CD4-positive, alpha-beta T cell treated with Interleukin-2 at 100 ng/mL for 4 hours (primary cell): ENCODE measurements at regions not wholly inside any gene's neighbourhood (a gene's known extent, or its start where the extent isn't known, plus 50 kb on each side); places are given as distances from the start of the nearest gene placed in this dataset.

ENCODE experiments used
- DNase-seq: peaks from one replicate; pipeline ENCODE4 v3.0.0-alpha.2; 2020; ENCODE audit warnings: low spot score

- no peak for DNase-seq
Observed at GRCh38 chr20:58069207-58069606, 159.2 kb downstream of the ANKRD60 start.

DNA sequence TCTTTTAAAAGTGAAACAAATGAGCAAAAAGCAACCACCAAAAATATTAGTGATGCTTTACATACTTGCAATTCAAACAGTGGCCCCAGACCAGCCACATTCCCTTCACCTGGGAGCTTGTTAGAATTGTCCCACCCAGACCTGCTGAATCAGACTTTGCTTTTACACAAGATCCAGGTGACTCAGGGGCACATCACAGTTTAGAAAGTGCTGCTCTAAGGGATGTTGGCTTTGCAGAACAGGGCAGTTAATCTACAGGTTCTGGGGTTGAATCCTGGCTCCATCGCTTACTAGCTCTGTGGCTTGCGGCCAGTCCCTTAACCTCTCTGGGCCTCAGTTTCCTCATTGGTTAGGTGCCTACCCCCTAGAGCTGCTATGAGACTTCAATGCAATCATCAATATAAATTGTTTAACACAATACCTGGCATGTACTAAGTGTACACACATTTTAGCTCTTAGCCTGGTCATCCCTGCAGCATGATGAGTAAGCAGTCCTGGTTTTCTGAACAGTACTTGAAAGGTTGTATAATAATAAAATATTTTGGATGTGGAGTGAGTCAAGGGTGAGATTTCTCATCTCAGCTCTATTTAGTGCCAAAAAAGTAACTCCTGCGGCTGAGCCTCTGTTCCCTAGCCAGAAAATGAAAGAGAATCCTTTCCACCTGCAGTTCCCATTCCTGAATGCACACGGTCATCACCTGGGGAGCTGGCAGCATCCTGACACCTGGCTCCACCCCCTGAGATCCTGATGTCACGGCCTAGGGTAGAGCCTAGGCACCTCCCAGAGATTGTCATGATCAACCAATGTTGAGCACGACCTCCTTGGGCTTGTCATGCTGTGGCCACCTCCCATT is 162.7 kb downstream of the ANKRD60 start:
- DNase-seq, result no peak

GRCh38 chr20:58064411-58065010 is 163.9 kb downstream of the ANKRD60 start:
- no peak for DNase-seq

DNA sequence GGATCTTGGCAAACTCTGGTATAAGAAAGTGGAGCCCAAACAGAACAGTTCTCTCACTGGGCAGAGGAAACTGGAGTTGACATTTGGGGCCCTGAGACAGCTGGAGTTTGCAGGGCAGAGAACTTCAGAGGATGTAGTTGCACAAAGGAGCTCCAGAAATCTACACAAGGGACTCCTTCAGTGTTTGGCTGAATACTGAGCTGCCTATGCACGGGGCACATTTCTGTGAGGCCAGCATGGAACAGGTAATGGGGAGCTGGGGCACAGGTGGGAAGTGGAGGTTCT is 169.3 kb downstream of the ANKRD60 start:
- DNase-seq, result no peak

GRCh38 chr20:58058421-58059259 is 169.8 kb downstream of the ANKRD60 start:
- DNase-seq, result no peak

DNA sequence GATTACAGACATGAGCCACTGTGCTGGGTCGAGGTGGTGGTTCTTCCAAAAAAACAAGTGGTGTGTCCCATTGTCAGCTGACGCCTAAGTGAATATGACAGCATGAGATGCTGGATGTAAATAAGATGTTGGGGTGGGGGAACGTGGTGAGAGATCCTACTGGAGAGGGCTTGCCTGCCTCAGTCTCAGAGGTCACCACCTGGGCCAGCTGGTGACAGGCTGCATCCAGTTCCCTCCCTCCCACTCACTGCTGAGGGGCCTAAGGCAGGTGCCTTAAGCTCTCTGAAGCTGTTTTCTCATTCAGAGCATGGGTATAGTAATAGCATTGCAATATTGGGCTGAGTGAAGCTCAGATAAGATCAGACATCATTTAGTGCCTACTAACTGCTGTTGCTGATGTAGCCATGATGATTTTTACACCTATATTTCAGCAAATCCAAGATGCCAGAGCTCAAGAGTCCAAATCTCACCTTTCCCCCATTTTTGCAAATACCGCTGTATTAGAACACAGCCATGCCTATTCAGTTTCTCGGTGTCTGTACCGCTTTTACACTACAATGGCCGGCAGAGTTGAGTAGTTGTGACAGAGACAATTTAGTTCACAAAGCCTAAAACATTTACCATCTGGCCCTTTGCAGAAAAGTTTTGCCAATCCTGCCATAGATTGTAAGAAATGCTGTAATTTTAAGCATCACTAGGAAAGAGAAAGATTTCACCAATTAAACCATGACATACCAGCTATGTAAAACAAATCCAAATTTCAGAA is 171.3 kb downstream of the ANKRD60 start:
- DNase-seq, result no peak

DNA sequence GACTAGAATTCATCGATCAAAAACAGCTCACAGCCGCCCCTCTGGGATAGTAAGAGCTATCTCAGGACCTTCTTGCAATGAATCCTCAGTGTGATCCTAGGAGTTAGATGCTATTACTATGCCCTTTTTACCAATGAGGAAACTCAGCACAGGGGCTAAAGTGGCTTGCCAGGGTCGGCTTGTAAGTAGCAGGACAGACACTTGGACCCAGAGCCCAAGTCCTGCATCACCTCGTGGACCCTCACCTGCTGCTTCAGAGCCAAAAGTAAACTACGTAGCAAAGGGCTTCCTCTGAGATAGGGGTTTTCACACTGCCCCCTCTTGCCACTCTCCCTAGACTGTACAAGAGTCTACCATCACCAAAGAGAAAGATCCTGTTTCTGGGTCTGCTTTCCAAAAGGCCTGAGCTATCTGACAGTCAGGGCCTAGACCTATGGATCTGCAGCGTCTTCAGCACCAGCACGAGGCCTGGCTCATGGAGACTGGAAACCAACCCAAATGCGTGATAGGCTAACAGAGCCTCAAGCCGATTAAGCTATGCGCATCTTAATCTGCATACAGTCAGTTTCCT is 172.3 kb downstream of the ANKRD60 start:
- DNase-seq, result no peak

DNA sequence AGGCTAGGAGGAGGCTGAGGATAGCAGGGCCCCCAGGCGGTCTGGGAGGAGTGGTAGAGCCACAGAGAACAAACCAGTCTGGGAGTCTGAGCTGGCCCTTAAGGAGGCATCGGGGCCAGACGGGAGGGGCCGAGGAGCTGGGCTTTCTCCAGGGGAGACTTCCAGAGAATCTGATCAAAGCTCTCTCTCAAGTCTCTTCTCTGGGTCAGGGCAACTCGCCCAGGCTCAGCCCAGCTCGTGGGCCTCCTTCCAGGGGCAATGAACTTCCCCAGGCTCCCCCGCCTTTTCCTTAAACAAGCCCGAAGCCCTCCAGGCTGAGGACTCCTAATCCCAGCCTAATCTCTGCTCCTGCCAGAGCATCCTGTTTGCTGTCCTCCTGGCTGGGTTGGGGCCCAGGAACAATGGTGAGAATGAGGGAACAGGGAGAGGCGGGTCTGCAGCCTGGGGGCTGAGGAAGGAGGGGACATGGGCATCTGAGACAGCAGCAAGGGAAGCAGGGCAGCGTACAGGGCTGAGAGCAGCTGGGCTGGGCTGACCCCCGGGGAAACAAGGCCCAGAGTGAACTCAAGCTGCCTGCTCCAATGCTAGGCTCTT is 173.6 kb downstream of the ANKRD60 start:
- no peak for DNase-seq

GRCh38 chr20:58054082-58054779 is 174.2 kb downstream of the ANKRD60 start:
- DNase-seq, result no peak

DNA sequence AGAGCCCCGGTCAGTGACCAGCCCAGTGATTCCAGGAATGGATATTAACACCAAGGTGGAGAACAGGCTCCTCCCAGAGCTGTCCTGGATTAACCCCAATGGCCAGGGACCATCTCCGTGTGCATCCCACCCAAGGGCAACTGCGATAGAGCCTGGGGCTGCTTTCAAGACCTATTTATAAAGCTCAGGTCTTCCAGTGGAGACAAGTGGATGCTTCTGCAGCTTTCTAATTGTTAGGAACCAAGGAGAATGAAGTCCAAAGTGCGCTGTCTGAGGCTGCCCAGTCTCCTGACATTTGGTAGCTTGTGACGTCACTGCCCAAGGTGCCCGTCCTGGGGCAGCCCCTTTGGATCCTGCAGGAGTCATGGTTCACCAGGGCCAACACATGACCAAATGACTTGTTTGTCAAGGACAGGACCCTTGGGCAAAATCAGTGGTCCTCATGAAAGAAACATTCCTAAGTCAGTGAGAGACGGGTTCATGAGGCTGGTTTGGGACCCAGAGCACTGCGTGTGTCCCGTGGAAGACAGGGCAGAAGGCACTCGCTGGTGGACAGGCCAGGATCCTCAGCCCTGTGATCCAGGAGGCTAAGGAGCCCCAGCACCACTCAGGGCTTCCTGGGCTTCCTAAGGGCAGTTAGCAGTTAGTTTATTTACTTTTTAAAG is 174.9 kb downstream of the ANKRD60 start:
- no peak for DNase-seq

DNA sequence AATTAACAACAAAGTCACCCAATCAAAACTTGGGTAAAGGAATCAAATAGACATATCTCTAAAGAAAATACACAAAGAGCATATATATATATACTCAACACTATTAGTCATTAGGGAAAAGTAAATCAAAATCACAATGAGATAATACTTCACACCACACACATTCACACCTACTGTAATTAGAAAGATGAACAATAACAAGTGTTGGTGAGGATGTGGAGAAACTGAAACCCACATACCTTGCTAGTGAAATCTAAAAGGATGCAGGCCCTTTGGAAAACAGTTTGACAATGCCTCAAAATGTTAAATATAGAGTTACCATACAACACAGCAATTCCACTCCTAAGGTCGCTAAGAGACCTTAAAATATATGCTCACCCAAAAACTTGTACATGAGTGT is 177.1 kb downstream of the ANKRD60 start:
- no peak for DNase-seq

DNA sequence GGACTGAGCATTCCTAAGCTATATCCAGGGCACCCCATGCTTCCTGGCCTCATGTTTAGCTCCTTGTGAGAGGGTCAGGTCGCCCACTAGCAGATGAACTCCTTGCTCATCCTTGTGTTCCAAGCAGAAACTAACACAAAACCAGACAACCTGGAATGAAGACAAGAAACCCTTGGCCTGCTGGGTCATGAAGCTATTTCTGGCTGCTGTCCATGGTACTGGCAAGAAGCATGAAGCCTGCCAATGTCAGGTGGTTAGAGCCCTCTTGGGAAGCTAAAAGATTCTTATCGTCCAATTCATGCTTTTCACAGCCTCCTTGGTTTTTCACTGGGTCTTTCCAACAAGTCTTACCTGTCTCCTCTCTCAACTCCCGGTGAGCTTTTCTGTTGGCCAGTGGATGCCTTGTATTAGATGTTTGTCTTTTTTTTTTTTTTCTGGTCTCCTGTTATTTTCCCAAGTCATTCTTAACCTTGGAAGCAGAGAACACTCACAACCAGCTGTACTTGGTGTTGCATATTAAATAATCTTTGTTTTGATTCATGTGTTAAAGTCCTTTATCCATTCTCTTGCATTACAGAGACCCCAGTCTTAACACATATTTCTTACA is 180.3 kb downstream of the ANKRD60 start:
- no peak for DNase-seq

DNA sequence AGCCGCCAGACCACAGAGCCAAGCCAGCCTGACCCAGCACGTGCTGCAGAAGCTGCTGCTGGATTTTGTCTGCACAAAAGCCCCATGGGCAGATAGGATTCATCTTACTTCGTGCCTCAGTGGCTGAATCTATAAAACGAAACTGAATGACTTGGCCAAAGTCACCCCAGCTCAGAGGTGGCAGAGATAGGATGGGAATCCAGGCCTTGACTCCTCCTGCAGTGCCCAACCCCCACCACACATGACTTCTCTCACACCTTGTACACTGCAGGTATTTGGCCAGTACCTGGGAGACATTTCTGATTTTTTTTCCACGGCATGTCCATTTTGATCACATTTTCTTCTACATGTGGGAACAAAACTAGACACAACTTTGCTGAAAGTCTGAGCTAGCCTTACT is 182.1 kb downstream of the ANKRD60 start:
- DNase-seq, result no peak

DNA sequence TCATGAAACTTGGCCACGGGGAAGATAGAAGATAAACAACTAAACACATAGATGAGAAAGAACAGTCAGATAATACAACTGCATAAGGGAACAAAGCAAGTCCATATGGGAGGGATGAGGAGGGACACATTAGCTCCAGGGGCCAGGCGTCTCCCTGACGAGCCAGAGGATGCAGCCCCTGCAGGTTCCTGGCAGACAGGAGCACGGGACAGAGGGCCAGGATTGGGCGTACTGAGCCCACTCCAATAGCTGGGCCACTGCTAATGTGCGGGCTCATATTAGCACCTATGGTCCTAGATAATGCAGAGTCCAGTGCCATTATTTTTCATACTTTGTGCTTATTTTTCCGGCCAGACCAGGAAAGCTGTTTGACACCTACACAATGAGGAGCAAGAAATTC is 182.9 kb downstream of the ANKRD60 start:
- no peak for DNase-seq

GRCh38 chr20:58044931-58045555 is 183.4 kb downstream of the ANKRD60 start:
- DNase-seq, result no peak

GRCh38 chr20:58044286-58044685 is 184.2 kb downstream of the ANKRD60 start:
- no peak for DNase-seq

- no peak for DNase-seq
Observed at GRCh38 chr20:58043236-58044140, 185.0 kb downstream of the ANKRD60 start.

DNA sequence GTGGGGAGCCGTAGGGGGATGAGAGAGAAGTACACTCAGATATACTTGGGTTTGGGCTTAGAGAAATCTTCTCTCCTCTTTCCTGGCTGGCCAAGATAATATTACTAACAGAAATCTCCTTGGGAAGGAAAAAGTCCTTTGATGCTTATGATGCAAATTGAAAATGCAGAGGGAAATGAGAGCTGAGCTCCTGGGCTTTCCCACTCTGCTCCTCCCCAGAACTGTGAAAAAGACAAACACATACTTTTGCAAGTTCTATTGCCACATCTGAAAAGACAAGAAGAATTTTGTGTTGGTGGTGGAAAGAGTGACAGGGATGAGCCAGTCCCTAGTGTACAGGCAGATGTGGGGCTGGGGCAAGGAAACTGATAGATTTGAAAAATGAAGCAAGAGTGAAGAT is 185.9 kb downstream of the ANKRD60 start:
- no peak for DNase-seq
